ENCODE measurements at regions not wholly inside any gene's neighbourhood (a gene's known extent, or its start where the extent isn't known, plus 50 kb on each side); places are given as distances from the start of the nearest gene placed in this dataset.

- no peak for TF ChIP-seq CTCF (conservative IDR thresholded peaks at IDR 0.05; ENCODE audit: low read length)
- no peak overlapping the region for H3K4me3 ChIP-seq (ENCODE audit: low read length)
- peak; percentile 8 for DNase-seq (ENCODE audit: low read depth)
Observed at GRCh38 chr4:189773909-189774308, 166.8 kb upstream of the FRG1 start.

- DNase-seq (ENCODE audit: low read depth) = no peak
- TF ChIP-seq CTCF (conservative IDR thresholded peaks at IDR 0.05; ENCODE audit: low read length) = no peak
- no peak overlapping the region for H3K4me3 ChIP-seq (ENCODE audit: low read length)
Observed at GRCh38 chr4:189779281-189779980, 161.2 kb upstream of the FRG1 start.

GRCh38 chr4:189780391-189780790 is 160.3 kb upstream of the FRG1 start:
- no peak for TF ChIP-seq CTCF (conservative IDR thresholded peaks at IDR 0.05; ENCODE audit: low read length)
- no peak overlapping the region for H3K4me3 ChIP-seq (ENCODE audit: low read length)
- DNase-seq (ENCODE audit: low read depth) = no peak

GRCh38 chr4:189784651-189785050 is 156.0 kb upstream of the FRG1 start:
- H3K4me3 ChIP-seq (ENCODE audit: low read length) = no peak overlapping the region
- TF ChIP-seq CTCF (conservative IDR thresholded peaks at IDR 0.05; ENCODE audit: low read length) = no peak
- DNase-seq (ENCODE audit: low read depth) = no peak

GRCh38 chr4:189785257-189785656 is 155.4 kb upstream of the FRG1 start:
- no peak overlapping the region for H3K4me3 ChIP-seq (ENCODE audit: low read length)
- TF ChIP-seq CTCF (conservative IDR thresholded peaks at IDR 0.05; ENCODE audit: low read length) = no peak
- DNase-seq (ENCODE audit: low read depth) = no peak

GRCh38 chr4:189786447-189786846 is 154.2 kb upstream of the FRG1 start:
- no peak for TF ChIP-seq CTCF (conservative IDR thresholded peaks at IDR 0.05; ENCODE audit: low read length)
- H3K4me3 ChIP-seq (ENCODE audit: low read length) = no peak overlapping the region
- no peak for DNase-seq (ENCODE audit: low read depth)

GRCh38 chr4:189787216-189788031 is 153.2 kb upstream of the FRG1 start:
- no peak overlapping the region for H3K4me3 ChIP-seq (ENCODE audit: low read length)
- no peak for TF ChIP-seq CTCF (conservative IDR thresholded peaks at IDR 0.05; ENCODE audit: low read length)

More at GRCh38 chr4:189787216-189788031, 153.2 kb upstream of the FRG1 start:
- DNase-seq (ENCODE audit: low read depth) = peak; percentile 26

All from AG10803 (cell line).